ENCODE measurements at regions not wholly inside any gene's neighbourhood (a gene's known extent, or its start where the extent isn't known, plus 50 kb on each side); places are given as distances from the start of the nearest gene placed in this dataset.

- H3K4me1 ChIP-seq (ENCODE audit: insufficient read depth, low read length), result peaks cover 14% of the 10 kb centered on the region; the same call in 1 of the 2 replicates
- H3K27me3 ChIP-seq (ENCODE audit: insufficient read depth, low read length), result peaks cover 98% of the 10 kb centered on the region
- no peak overlapping the region for H3K4me3 ChIP-seq (ENCODE audit: low read length)
- H3K9ac ChIP-seq (ENCODE audit: low read depth, low read length), result no peak overlapping the region
- H3K27ac ChIP-seq (ENCODE audit: low read length), result no peak overlapping the region
- H3K36me3 ChIP-seq (ENCODE audit: insufficient read depth, low read depth, low read length), result no peaks in the 10 kb centered on the region
- no peaks in the 10 kb centered on the region for H3K9me3 ChIP-seq (ENCODE audit: insufficient read depth, low read depth, low read length)
Measured at GRCh38 chr2:120436460-120436739, 90.5 kb downstream of the INHBB start.

- Histone ChIP-seq H3K4me3 (ENCODE audit: low read length) (no peak overlapping the region), H3K4me1 (ENCODE audit: insufficient read depth, low read length) (peaks cover 14% of the 10 kb centered on the region; the same call in 1 of the 2 replicates), H3K27me3 (ENCODE audit: insufficient read depth, low read length) (peaks cover 98% of the 10 kb centered on the region), H3K27ac (ENCODE audit: low read length) (no peak overlapping the region), H3K36me3 (ENCODE audit: insufficient read depth, low read depth, low read length) (no peaks in the 10 kb centered on the region), H3K9me3 (ENCODE audit: insufficient read depth, low read depth, low read length) (no peaks in the 10 kb centered on the region), H3K9ac (ENCODE audit: low read depth, low read length) (no peak overlapping the region)
Measured at GRCh38 chr2:120436885-120437603, 91.1 kb downstream of the INHBB start.

GRCh38 chr2:120437604-120438000 lies 91.7 kb downstream of the INHBB start:
- H3K4me3 ChIP-seq (ENCODE audit: low read length), result no peak overlapping the region
- no peak overlapping the region for H3K9ac ChIP-seq (ENCODE audit: low read depth, low read length)
- H3K27ac ChIP-seq (ENCODE audit: low read length), result no peak overlapping the region
- peaks cover 14% of the 10 kb centered on the region; the same call in 1 of the 2 replicates for H3K4me1 ChIP-seq (ENCODE audit: insufficient read depth, low read length)
- H3K27me3 ChIP-seq (ENCODE audit: insufficient read depth, low read length), result peaks cover 100% of the 10 kb centered on the region
- no peaks in the 10 kb centered on the region for H3K36me3 ChIP-seq (ENCODE audit: insufficient read depth, low read depth, low read length)
- no peaks in the 10 kb centered on the region for H3K9me3 ChIP-seq (ENCODE audit: insufficient read depth, low read depth, low read length)

DNA sequence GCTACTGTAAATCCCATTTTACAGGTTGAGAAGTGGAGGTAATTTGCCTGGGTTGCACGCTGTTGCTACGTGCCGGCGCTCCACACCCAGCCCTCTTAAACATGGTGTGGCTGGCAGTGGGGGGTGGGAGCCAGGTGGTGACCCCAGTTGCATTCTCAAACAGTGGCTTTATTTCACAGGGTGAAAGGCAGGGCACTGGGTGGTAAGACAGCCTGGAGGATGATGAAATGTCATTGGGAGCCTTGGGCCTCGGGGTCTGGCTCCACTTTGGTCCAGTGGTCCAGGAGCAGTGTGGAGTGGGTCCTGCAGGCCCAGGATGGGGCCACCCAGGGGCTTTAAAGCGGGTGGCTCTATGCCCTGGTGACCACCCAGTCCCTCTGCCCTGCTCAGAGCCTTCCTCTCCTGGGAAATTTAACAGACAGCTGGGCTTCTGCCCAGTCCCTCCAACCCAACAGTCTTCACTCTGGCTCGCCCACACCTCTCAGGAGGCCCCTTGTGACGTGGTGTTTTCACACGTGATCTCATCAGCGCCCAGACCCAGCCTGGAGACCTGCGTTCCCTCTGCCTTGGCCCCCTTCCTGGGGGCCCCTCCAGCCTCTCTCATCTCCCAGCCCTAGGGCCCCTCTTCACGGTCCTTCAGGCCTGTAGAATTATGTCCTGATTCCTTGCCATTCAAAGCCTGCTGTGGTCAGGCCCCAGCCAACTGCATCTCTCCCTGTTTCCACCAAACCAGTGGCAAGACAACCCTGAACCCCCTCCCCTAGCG lies 92.5 kb downstream of the INHBB start:
- Histone ChIP-seq H3K27ac (ENCODE audit: low read length) (no peak overlapping the region), H3K4me3 (ENCODE audit: low read length) (no peak overlapping the region), H3K36me3 (ENCODE audit: insufficient read depth, low read depth, low read length) (no peaks in the 10 kb centered on the region), H3K4me1 (ENCODE audit: insufficient read depth, low read length) (peaks cover 14% of the 10 kb centered on the region; the same call in 1 of the 2 replicates), H3K9me3 (ENCODE audit: insufficient read depth, low read depth, low read length) (no peaks in the 10 kb centered on the region), H3K9ac (ENCODE audit: low read depth, low read length) (no peak overlapping the region), H3K27me3 (ENCODE audit: insufficient read depth, low read length) (peaks cover 100% of the 10 kb centered on the region)

- peaks cover 14% of the 10 kb centered on the region; the same call in 1 of the 2 replicates for H3K4me1 ChIP-seq (ENCODE audit: insufficient read depth, low read length)
- no peak overlapping the region for H3K9ac ChIP-seq (ENCODE audit: low read depth, low read length)
- no peak overlapping the region for H3K4me3 ChIP-seq (ENCODE audit: low read length)
- H3K9me3 ChIP-seq (ENCODE audit: insufficient read depth, low read depth, low read length), result no peaks in the 10 kb centered on the region
- H3K36me3 ChIP-seq (ENCODE audit: insufficient read depth, low read depth, low read length), result no peaks in the 10 kb centered on the region
- no peak overlapping the region for H3K27ac ChIP-seq (ENCODE audit: low read length)
- peaks cover 100% of the 10 kb centered on the region for H3K27me3 ChIP-seq (ENCODE audit: insufficient read depth, low read length)
Measured at GRCh38 chr2:120439067-120439368, 93.1 kb downstream of the INHBB start.

DNA sequence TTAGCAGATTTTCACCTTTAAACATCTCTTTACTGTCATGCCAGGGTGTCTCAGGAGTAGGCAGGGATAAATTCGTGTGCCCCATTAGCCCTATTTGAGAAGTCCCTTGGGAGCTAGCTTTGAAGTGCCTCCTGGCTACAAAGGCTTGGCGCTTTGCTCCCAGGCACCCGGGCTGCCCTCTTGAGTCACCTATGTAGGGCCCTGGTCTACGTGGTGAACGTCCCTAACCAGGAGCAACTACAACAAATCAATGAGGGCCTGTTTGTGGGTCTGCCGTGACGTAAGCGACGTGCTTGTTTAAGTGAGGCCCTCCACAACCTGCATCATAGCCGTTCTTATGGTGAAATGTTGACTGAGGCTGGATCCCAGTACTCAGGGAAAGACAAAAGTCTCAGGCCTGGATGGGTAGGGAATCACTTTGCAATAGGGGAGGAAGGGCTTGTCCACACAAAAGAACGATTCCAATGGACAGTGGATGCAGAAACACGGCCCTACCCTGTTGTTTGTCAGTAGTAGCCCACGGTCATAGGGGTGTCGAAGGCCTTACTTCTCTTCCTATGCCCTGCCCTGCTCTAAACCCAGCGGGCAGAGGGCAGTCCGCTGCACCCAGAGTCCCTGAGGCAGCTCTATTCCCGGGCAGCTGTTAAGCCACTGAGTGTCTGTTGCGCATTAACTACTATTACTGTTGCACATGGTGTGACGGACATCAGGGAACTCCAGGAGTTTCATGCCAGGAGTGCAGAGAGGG lies 93.9 kb downstream of the INHBB start:
- Histone ChIP-seq H3K27me3 (ENCODE audit: insufficient read depth, low read length) (peaks cover 100% of the 10 kb centered on the region), H3K36me3 (ENCODE audit: insufficient read depth, low read depth, low read length) (no peaks in the 10 kb centered on the region), H3K9ac (ENCODE audit: low read depth, low read length) (no peak overlapping the region), H3K4me3 (ENCODE audit: low read length) (no peak overlapping the region), H3K4me1 (ENCODE audit: insufficient read depth, low read length) (peaks cover 7% of the 10 kb centered on the region; the same call in 1 of the 2 replicates), H3K9me3 (ENCODE audit: insufficient read depth, low read depth, low read length) (no peaks in the 10 kb centered on the region), H3K27ac (ENCODE audit: low read length) (no peak overlapping the region)

GRCh38 chr2:120440521-120441350 lies 94.8 kb downstream of the INHBB start:
- H3K27me3 ChIP-seq (ENCODE audit: insufficient read depth, low read length), result peaks cover 100% of the 10 kb centered on the region
- H3K27ac ChIP-seq (ENCODE audit: low read length), result no peak overlapping the region
- no peak overlapping the region for H3K4me3 ChIP-seq (ENCODE audit: low read length)
- no peaks in the 10 kb centered on the region for H3K9me3 ChIP-seq (ENCODE audit: insufficient read depth, low read depth, low read length)
- no peaks in the 10 kb centered on the region for H3K36me3 ChIP-seq (ENCODE audit: insufficient read depth, low read depth, low read length)
- H3K9ac ChIP-seq (ENCODE audit: low read depth, low read length), result no peak overlapping the region
- H3K4me1 ChIP-seq (ENCODE audit: insufficient read depth, low read length), result no peaks in the 10 kb centered on the region; the same call in 1 of the 2 replicates

DNA sequence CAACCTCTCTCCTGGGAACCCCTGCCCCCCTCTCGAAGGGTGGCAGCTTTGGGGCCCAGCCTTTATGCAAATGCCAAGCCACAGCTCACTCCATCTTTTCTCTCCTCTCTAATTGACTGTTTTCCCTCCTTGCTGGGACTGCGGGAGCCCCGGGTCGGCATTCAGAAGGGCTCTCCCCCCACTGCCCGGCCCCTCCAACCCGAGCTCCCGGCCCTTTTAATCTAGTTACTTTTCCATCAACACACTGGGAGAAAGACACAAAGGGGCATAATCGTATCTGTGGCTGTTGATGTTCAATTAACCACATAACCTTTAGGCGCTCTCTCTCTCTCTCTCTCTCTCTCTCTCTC lies 95.4 kb downstream of the INHBB start:
- Histone ChIP-seq H3K4me3 (ENCODE audit: low read length) (no peak overlapping the region; the same call in 1 of the 2 replicates), H3K9ac (ENCODE audit: low read depth, low read length) (no peak overlapping the region), H3K27me3 (ENCODE audit: insufficient read depth, low read length) (peaks cover 99% of the 10 kb centered on the region), H3K27ac (ENCODE audit: low read length) (no peak overlapping the region), H3K9me3 (ENCODE audit: insufficient read depth, low read depth, low read length) (no peaks in the 10 kb centered on the region), H3K36me3 (ENCODE audit: insufficient read depth, low read depth, low read length) (no peaks in the 10 kb centered on the region), H3K4me1 (ENCODE audit: insufficient read depth, low read length) (no peaks in the 10 kb centered on the region; the same call in 1 of the 2 replicates)

GRCh38 chr2:120441744-120442471 lies 96.0 kb downstream of the INHBB start:
- Histone ChIP-seq H3K36me3 (ENCODE audit: insufficient read depth, low read depth, low read length) (no peaks in the 10 kb centered on the region), H3K9ac (ENCODE audit: low read depth, low read length) (peak overlapping the region; percentile 66; the same call in 1 of the 2 replicates), H3K27me3 (ENCODE audit: insufficient read depth, low read length) (peaks cover 98% of the 10 kb centered on the region), H3K9me3 (ENCODE audit: insufficient read depth, low read depth, low read length) (no peaks in the 10 kb centered on the region), H3K27ac (ENCODE audit: low read length) (no peak overlapping the region), H3K4me3 (ENCODE audit: low read length) (peak overlapping the region; percentile 84), H3K4me1 (ENCODE audit: insufficient read depth, low read length) (no peaks in the 10 kb centered on the region; the same call in 1 of the 2 replicates)

DNA sequence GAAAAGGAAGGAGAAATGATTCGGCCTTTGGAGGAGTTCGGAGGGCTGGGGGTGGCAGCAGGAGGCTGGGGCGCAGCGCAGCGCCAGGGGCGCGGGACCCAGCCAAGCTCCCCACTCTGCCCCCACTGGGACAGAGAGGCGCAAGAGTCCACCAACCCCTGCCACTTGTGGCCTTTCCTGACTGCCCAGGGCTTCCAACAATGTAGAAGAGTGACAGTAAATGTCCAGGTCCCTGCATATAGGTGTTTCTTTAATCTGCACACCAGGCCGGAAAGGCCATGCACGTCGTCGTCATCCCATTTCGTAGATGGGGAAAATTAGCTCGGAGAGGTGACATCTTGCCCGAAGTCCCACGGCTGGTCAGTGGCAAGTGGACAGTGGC lies 96.6 kb downstream of the INHBB start:
- no peak overlapping the region for H3K27ac ChIP-seq (ENCODE audit: low read length)
- H3K9ac ChIP-seq (ENCODE audit: low read depth, low read length), result peak overlapping the region; percentile 55; the same call in 1 of the 2 replicates
- no peaks in the 10 kb centered on the region; the same call in 1 of the 2 replicates for H3K4me1 ChIP-seq (ENCODE audit: insufficient read depth, low read length)
- peak overlapping the region; percentile 84 for H3K4me3 ChIP-seq (ENCODE audit: low read length)
- no peaks in the 10 kb centered on the region for H3K36me3 ChIP-seq (ENCODE audit: insufficient read depth, low read depth, low read length)
- no peaks in the 10 kb centered on the region for H3K9me3 ChIP-seq (ENCODE audit: insufficient read depth, low read depth, low read length)
- peaks cover 98% of the 10 kb centered on the region for H3K27me3 ChIP-seq (ENCODE audit: insufficient read depth, low read length)

Measured in iPS-20b (cell line).